ENCODE measurements at regions not wholly inside any gene's neighbourhood (a gene's known extent, or its start where the extent isn't known, plus 50 kb on each side); places are given as distances from the start of the nearest gene placed in this dataset.
"Not testable (repeated sequence)": the region's sequence is repeated elsewhere in the genome, so short reads cannot be mapped to it uniquely, and the experiment has no call there.

GRCh38 chr1:147417024-147417423 lies 124.3 kb upstream of the BCL9 start (continued):
- TF ChIP-seq CTCF (IDR thresholded peaks at IDR 0.05 in 2 of 3, conservative IDR thresholded peaks at IDR 0.05 in 1 of 3; ENCODE audit: borderline replicate concordance in 1 of 3, insufficient read depth in 1 of 3, low read depth in 2 of 3, low read length in 2 of 3) (no peak), SRF (IDR thresholded peaks at IDR 0.05; ENCODE audit: low read depth) (no peak), CEBPB (IDR thresholded peaks at IDR 0.05; ENCODE audit: low read depth) (no peak), CBX3 (IDR thresholded peaks at IDR 0.05; ENCODE audit: low read depth) (no peak), MAX (IDR thresholded peaks at IDR 0.05) (no peak), ELF1 (IDR thresholded peaks at IDR 0.05; ENCODE audit: borderline replicate concordance, low read depth) (no peak), RAD21 (IDR thresholded peaks at IDR 0.05; ENCODE audit: low read depth) (no peak), ZFX (IDR thresholded peaks at IDR 0.05) (no peak)

- H3K27me3 ChIP-seq (ENCODE audit: insufficient read depth, low read length); RAD21 ChIA-PET (ENCODE audit: low non-redundant PET in 1 of 2, low total read pairs in 2 of 2, uncharacterized antibody in 2 of 2, unreplicated experiment in 2 of 2); POLR2A ChIA-PET; CTCF ChIA-PET; H2AFZ ChIP-seq (ENCODE audit: low read depth, low read length, poor library complexity, severe bottlenecking); ATAC-seq; DNase-seq (ENCODE audit: low read depth, low spot score); intact Hi-C loops (cut with micrococcal nuclease); H3K36me3 ChIP-seq (ENCODE audit: control insufficient read depth in 1 of 2, insufficient read depth in 2 of 2, low read length in 2 of 2); H3K4me1 ChIP-seq (ENCODE audit: control insufficient read depth in 1 of 2, insufficient read depth in 2 of 2, low read length in 2 of 2); H3K9ac ChIP-seq (ENCODE audit: low read length); BruUV-seq (replicated peaks); H3K9me2 ChIP-seq (ENCODE audit: insufficient read depth); H3K9me3 ChIP-seq (ENCODE audit: control insufficient read depth in 1 of 2, insufficient read depth in 1 of 2, low read depth in 1 of 2, low read length in 2 of 2); H3K4me2 ChIP-seq (ENCODE audit: low read length); H3K27ac ChIP-seq (ENCODE audit: low read depth, low read length); H4K20me1 ChIP-seq (ENCODE audit: insufficient read depth); H3K4me3 ChIP-seq (replicated peaks in 1 of 2; ENCODE audit: low read depth in 1 of 2, low read length in 2 of 2); H3K79me2 ChIP-seq (ENCODE audit: insufficient read depth, low read length): not testable (repeated sequence)
Observed at GRCh38 chr1:147423100-147423827, 118.0 kb upstream of the BCL9 start.
